GM20000 (cell line): ENCODE measurements at regions not wholly inside any gene's neighbourhood (a gene's known extent, or its start where the extent isn't known, plus 50 kb on each side); places are given as distances from the start of the nearest gene placed in this dataset.

Experiments
- DNase-seq: peaks from one replicate; pipeline ENCODE4 v3.0.0; 2012; ENCODE audit warnings: low spot score
- TF ChIP-seq, protein P1 (sequence below): IDR thresholded peaks from 2 replicates; pipeline ENCODE4 v1.5.1; 2012; ENCODE audit warnings: mild to moderate bottlenecking, control low read depth; ENCODE audit errors: extremely low read depth, missing control alignments

DNA sequence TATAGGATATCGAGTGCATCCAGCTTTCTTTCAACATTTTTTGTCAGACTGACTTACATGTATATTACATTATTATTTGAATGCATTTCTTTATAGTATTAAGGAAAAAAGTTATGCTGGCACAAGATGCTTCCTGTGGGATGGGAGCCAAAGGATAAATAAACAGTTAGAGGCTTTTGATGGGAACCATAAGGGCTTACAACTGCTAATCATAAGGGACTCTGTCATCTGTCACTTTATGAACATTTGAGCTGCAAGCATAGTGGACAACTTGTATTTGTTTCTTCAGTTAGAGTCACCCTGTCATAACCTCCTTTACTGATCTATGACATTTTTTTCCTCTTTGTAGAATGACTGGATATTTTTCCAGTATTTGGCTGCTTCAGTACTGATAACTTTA is 132.4 kb upstream of the CHORDC1 start:
- TF ChIP-seq, protein P1, sequence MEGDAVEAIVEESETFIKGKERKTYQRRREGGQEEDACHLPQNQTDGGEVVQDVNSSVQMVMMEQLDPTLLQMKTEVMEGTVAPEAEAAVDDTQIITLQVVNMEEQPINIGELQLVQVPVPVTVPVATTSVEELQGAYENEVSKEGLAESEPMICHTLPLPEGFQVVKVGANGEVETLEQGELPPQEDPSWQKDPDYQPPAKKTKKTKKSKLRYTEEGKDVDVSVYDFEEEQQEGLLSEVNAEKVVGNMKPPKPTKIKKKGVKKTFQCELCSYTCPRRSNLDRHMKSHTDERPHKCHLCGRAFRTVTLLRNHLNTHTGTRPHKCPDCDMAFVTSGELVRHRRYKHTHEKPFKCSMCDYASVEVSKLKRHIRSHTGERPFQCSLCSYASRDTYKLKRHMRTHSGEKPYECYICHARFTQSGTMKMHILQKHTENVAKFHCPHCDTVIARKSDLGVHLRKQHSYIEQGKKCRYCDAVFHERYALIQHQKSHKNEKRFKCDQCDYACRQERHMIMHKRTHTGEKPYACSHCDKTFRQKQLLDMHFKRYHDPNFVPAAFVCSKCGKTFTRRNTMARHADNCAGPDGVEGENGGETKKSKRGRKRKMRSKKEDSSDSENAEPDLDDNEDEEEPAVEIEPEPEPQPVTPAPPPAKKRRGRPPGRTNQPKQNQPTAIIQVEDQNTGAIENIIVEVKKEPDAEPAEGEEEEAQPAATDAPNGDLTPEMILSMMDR = no peak
- no peak for DNase-seq

DNA sequence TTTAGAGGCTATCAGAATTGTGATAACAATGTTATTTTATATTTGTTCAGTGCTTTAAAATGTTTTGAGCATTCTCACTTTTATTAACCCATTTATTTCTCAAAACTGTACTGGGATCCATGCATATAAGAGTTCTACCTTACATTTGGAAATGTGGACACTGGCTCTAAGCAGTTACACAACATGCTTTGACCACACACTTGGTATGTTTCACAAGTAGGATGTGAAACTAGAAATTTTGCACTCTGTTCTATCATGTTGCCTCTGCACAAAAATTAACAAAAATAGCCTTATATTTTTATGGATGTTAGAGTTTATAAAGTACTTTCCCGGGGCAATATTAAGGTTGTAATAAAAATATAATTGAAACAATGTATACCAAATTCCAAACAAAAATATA is 126.9 kb upstream of the CHORDC1 start:
- TF ChIP-seq, protein P1 = no peak
- DNase-seq = no peak

DNA sequence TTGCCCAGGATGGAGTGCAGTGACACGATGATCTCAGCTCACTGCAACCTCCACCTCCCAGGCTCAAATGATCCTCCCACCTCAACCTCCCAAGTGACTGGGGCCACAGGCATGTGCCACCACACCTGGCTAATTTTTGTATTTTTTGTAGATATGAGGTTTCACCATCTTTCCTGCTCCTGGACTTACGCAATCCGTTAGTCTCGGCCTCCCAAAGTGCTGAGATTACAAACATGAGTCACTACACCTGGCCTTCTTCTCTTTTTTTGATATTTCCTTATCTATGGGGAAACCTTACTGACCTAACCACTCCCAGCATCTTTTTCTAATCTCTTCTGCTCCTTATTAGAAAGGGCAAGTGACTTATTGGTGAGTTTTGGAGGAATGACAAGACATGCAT is 121.7 kb upstream of the CHORDC1 start:
- DNase-seq = no peak
- TF ChIP-seq, protein P1 = no peak

DNA sequence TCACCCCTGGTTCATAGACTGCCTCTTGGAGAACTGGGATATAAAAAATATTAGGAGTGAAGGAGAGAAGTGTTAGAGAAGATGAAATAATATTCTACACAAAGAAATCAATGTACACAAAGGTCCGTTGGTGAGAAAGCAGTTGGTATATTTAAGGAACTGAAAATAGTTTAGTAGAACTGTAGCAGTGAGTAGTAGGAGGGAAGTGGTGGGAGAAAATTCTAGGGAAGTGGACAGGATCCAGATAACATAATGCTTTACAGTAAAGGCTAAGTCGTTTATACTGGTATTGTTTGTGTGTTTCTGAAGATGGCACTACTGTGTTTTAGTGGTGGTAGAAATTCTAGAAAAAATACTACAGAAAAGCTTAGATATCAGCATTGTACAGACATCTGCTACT is 120.8 kb upstream of the CHORDC1 start:
- no peak for DNase-seq
- TF ChIP-seq, protein P1 = no peak

DNA sequence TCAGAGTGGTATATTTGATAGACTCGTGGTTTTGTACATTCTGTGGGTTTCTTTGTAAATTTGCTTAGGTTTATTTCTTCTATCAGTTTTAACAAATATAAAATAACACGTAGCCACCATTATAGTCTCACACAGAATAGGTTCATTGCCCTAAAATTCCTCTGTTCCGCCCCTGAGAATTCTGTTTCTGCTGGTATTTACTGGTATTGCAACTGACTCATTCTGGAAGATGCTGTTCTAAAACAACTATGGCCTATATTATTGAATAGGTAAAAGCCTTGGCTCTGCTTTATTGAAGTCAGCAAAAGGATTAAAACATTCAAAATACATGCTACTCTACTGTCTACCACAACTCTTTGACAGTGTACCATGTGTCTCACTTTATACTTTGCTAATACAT is 119.1 kb upstream of the CHORDC1 start:
- TF ChIP-seq, protein P1 = no peak

DNA sequence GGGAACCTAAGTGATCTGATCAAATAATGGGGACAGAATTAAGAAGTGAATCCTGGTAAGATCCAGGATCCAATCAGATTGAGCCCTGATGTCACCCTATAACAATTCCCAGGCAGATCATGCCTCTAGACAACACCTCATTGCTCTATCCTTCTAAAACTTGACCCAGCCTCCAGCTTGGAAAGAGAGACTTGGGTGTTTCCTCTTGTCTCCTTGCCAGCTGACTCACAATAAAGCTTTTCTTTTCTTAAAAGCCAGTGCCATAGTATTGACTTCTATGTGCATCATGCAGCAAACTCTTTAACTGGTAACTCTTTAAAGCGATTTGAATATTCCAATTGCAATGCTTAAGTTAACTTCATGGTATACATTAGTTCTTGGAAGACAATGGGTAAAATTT is 109.6 kb upstream of the CHORDC1 start:
- no peak for DNase-seq
- TF ChIP-seq, protein P1 = no peak

More for the DNA sequence above, 119.1 kb upstream of the CHORDC1 start:
- DNase-seq = no peak

DNA sequence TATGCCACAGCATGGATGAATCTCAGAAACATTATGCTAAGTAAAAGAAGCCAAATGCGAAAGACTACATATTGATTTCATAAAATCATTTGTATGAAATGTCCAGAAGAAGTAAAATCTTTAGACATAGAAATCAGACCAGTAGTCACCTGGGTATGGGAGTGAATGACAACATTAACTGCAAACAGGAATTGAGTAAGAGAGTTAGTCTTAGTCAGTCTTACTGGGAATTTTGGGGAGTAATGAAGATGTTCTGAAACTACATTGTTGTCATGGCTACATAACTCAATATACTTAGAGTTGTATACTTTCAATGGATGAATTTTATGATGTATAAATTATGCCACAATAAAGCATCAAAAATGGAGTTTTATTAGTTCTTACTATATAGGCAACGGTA is 107.8 kb upstream of the CHORDC1 start:
- TF ChIP-seq, protein P1 = no peak
- no peak for DNase-seq
